HT-29 (cell line): ENCODE measurements at regions not wholly inside any gene's neighbourhood (a gene's known extent, or its start where the extent isn't known, plus 50 kb on each side); places are given as distances from the start of the nearest gene placed in this dataset.

Source experiments
- DNase-seq: peaks from one replicate; pipeline ENCODE4 v3.0.0-alpha.2; 2015; ENCODE audit warnings: low spot score

- DNase-seq, result no peak
These were observed 122.0 kb upstream of the PROK2 start for GRCh38 chr3:71906976-71907375.

- no peak for DNase-seq
These were observed 120.5 kb upstream of the PROK2 start for GRCh38 chr3:71905426-71905825.

- no peak for DNase-seq
These were observed 119.0 kb upstream of the PROK2 start for GRCh38 chr3:71903936-71904335.

GRCh38 chr3:71903112-71903495 lies 118.2 kb upstream of the PROK2 start:
- DNase-seq, result no peak

GRCh38 chr3:71902258-71903111 lies 117.5 kb upstream of the PROK2 start:
- no peak for DNase-seq

- no peak for DNase-seq
These were observed 116.7 kb upstream of the PROK2 start for GRCh38 chr3:71901645-71902044.

- no peak for DNase-seq
These were observed 115.1 kb upstream of the PROK2 start for GRCh38 chr3:71900057-71900456.

- no peak for DNase-seq
These were observed 111.8 kb upstream of the PROK2 start for GRCh38 chr3:71896751-71897150.

GRCh38 chr3:71893702-71894479 lies 108.9 kb upstream of the PROK2 start:
- no peak for DNase-seq

- DNase-seq, result no peak
These were observed 108.2 kb upstream of the PROK2 start for GRCh38 chr3:71893122-71893521.

GRCh38 chr3:71891483-71891882 lies 106.5 kb upstream of the PROK2 start:
- DNase-seq, result no peak

- DNase-seq, result no peak
These were observed 105.5 kb upstream of the PROK2 start for GRCh38 chr3:71890356-71890931.

GRCh38 chr3:71887256-71887655 lies 102.3 kb upstream of the PROK2 start:
- no peak for DNase-seq

- no peak for DNase-seq
These were observed 100.1 kb upstream of the PROK2 start for GRCh38 chr3:71885006-71885405.

- no peak for DNase-seq
These were observed 96.8 kb upstream of the PROK2 start for GRCh38 chr3:71881732-71882131.

GRCh38 chr3:71881041-71881440 lies 96.1 kb upstream of the PROK2 start:
- DNase-seq, result no peak

GRCh38 chr3:71879089-71879488 lies 94.1 kb upstream of the PROK2 start:
- no peak for DNase-seq

- no peak for DNase-seq
These were observed 91.5 kb upstream of the PROK2 start for GRCh38 chr3:71876135-71877105.

- DNase-seq, result peak; percentile 65
These were observed 90.6 kb upstream of the PROK2 start for GRCh38 chr3:71875461-71875947.

- no peak for DNase-seq
These were observed 89.7 kb upstream of the PROK2 start for GRCh38 chr3:71874618-71875017.

- no peak for DNase-seq
These were observed 88.2 kb upstream of the PROK2 start for GRCh38 chr3:71873093-71873611.
